ENCODE measurements at regions not wholly inside any gene's neighbourhood (a gene's known extent, or its start where the extent isn't known, plus 50 kb on each side); places are given as distances from the start of the nearest gene placed in this dataset.

DNA sequence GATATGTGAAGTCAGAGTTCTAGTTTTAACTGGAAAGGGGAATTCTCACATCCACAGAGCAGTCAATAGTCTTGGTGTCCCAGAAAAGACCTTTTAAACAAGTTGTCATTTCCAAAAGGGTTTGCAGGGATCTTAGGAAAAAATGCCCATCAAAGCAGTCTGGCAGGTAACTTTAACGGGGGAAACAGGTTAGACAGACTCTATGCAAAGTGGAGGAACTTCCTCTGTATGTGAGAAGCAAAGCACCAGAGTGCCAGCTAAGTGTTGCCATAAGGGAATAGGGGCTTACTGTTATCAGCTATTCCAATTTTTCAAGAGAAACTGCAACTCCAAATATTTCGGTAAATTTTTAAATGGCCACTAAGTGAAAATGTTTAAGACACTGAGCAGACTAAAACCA is 307.9 kb upstream of the MDFIC2 start:
- TF ChIP-seq, protein P1, sequence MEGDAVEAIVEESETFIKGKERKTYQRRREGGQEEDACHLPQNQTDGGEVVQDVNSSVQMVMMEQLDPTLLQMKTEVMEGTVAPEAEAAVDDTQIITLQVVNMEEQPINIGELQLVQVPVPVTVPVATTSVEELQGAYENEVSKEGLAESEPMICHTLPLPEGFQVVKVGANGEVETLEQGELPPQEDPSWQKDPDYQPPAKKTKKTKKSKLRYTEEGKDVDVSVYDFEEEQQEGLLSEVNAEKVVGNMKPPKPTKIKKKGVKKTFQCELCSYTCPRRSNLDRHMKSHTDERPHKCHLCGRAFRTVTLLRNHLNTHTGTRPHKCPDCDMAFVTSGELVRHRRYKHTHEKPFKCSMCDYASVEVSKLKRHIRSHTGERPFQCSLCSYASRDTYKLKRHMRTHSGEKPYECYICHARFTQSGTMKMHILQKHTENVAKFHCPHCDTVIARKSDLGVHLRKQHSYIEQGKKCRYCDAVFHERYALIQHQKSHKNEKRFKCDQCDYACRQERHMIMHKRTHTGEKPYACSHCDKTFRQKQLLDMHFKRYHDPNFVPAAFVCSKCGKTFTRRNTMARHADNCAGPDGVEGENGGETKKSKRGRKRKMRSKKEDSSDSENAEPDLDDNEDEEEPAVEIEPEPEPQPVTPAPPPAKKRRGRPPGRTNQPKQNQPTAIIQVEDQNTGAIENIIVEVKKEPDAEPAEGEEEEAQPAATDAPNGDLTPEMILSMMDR (IDR thresholded peaks at IDR 0.05; ENCODE audit: low read depth, low read length): no peak
- TF ChIP-seq POLR2A (IDR thresholded peaks at IDR 0.05; ENCODE audit: extremely low read depth, insufficient read length) (no peak), MYC (IDR thresholded peaks at IDR 0.05; ENCODE audit: low read depth, low read length) (no peak)
- TF ChIP-seq, protein P2, sequence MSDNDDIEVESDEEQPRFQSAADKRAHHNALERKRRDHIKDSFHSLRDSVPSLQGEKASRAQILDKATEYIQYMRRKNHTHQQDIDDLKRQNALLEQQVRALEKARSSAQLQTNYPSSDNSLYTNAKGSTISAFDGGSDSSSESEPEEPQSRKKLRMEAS (IDR thresholded peaks at IDR 0.05; ENCODE audit: low read depth, low read length): no peak

All from NB4 (cell line).